NCI-H187 (cell line): ENCODE measurements at regions not wholly inside any gene's neighbourhood (a gene's known extent, or its start where the extent isn't known, plus 50 kb on each side); places are given as distances from the start of the nearest gene placed in this dataset.
"Not testable (repeated sequence)": the region's sequence is repeated elsewhere in the genome, so short reads cannot be mapped to it uniquely, and the experiment has no call there.

Experiments
- DNase-seq, 2 experiments: peaks; one replicate each; lab custom pipeline; 2025; lab: John Stamatoyannopoulos, UW

DNA sequence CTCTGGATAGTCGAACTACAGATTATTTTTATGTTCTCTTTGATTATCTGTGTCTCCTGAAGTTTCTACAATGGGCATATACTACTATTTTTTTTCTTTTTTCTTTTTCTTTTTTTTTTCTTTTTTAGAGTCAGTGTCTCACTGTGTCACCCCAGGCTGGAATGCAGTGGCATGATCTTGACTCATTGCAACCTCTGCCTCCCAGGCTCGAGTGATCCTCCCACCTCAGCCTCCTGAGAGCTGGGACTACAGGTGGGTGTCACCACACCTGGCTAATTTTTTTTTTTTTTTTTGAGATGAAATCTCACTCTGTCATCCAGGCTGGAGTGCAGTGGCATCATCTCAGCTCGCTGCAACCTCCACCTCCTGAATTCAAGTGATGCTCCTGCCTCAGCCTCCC is 250.7 kb upstream of the KAZN start:
- DNase-seq, result no peak

DNA sequence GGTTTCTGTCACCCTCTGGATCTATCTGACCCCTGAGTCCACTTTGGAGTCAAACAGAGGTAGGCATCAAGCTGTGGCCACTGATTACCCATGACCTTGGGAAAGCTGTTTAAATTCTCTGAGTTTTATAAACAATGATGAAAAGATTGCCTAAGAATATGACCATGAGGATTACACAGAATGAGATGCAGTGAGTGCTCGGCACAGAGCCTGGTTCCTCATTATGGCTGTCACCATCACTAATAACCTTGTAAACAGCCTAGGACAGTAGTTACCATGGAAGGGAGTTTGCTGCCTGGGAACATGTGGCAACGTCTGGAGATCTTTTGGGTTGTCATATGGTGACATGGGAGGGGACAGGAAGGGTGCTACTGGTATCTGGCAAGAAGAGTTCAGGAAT is 248.3 kb upstream of the KAZN start:
- no peak for DNase-seq

GRCh38 chr1:14352897-14353296 is 245.6 kb upstream of the KAZN start:
- no peak for DNase-seq

DNA sequence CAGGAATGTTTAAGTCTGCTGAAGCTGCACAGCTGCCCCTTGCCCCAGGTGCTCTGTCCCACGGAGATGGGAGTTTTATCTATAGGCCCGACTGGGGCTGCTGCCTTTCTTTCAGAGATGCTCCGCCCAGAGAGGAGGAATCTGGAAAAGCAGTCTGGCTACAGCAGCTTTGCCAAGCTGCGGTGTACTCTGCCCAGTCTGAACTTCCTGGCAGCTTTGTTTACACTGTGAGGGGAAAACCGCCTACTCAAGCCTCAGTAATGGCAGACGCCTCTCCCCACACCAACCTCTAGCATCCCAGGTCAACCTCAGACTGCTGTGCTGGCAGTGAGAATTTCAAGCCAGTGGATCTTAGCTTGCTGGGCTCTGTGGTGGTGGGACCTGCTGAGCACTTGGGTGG is 237.5 kb upstream of the KAZN start:
- DNase-seq, result not testable (repeated sequence)

GRCh38 chr1:14362331-14362730 is 236.2 kb upstream of the KAZN start:
- no peak for DNase-seq

DNA sequence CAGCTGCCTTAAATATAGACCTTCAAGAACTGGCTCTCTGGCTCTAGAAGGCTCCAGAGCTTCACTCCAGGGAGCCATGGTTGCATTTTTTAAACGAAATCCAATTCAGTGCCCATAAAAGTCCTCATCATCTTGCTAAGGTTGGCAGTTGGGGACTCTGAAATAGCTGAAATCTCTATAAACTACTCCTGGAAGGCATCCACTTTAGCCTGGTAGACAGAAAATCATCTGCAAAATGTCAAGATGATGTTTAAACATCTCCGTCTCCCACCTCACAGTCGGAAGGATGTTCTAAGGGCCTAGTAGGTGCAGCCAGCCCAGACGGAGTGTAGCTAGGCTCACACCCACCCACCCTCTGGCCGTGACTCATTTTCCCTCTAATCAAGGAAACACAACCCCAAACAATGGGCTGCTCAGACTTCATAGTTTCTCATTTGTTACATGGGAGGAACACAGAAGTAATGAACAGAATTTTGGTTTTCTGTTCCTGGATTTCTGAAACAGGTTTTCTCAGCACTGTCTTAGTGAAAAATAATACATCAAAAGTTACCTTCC is 235.4 kb upstream of the KAZN start:
- no peak for DNase-seq

GRCh38 chr1:14363707-14364413 is 234.6 kb upstream of the KAZN start:
- DNase-seq, result no peak

DNA sequence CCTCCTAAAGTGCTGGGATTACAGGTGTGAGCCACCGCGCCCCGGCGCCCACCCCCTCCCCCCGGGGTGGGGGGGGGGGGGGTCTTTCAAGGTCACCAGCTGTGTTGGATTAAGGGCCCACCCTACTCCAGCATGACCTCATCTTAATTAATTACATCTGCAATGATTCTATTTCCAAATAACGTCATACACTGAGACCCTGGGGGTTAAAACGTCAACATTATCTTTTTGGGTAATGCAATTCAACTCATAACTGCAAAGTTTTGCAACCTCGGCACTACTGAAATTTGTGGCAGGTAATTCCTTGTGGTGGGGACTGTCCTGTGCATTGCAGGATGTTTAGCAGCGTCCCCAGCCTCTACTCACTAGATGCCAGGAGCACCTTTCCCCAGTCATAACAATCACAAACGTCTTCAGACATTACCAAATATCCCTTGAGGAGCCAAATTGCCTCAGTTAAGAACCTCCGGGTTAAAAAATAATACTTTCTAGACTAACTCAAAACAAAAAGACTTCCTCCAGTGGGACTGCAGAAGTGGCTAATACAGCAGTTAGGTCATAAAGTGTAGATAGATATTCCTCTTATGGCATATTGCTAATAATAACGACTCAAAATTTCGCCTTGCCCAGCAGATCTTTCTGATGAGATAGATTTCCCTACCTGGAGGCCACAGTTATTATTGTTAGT is 233.0 kb upstream of the KAZN start:
- no peak for DNase-seq

DNA sequence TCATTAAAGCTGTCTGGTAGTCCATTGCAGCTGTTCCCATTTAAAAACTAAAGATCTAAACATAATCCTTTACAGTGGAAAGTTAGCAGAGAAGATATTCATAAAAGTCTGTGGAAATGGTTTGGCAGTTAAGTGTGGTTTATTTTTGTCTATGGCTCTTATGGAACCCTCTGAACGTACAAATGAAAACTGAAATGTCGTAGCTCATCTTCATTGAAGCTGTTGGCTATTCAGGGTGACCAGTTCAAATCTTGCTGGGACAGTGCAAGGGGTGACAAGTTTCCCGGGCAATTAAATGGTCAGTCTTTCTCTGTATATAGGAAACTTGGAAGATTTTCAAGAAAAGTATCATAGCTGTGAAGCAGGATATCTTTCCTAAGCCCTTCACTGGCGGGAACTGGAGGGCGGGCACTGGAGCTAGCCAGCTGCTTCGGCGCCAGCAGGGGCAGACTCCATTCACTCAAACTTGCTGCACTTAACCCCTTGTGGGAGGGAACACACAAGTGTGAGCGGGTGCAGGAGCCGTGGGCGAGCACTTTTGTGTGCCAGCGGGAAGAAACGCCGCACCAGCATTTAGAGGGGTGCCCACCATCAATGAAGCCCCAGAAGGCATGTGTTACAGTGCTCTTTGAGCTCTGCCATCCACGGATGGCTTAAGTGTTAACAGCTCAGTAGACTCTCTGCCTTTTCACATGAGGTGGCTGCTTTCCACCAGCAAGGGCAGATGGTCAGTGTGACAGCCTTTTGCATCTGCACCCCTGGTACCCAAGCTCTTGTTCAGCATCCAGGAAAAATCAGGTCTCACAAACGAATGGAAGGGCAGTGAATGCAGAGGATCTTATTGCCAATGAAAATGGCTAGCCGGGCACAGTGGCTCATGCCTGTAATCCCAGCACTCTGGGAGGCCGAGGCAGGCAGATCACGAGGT is 232.1 kb upstream of the KAZN start:
- no peak for DNase-seq

- DNase-seq, result no peak
Measured at GRCh38 chr1:14367451-14367850, 231.0 kb upstream of the KAZN start.

- no peak for DNase-seq
Measured at GRCh38 chr1:14369526-14370213, 228.8 kb upstream of the KAZN start.

GRCh38 chr1:14371771-14372497 is 226.6 kb upstream of the KAZN start:
- DNase-seq, result no peak

GRCh38 chr1:14372526-14372925 is 226.0 kb upstream of the KAZN start:
- no peak for DNase-seq

DNA sequence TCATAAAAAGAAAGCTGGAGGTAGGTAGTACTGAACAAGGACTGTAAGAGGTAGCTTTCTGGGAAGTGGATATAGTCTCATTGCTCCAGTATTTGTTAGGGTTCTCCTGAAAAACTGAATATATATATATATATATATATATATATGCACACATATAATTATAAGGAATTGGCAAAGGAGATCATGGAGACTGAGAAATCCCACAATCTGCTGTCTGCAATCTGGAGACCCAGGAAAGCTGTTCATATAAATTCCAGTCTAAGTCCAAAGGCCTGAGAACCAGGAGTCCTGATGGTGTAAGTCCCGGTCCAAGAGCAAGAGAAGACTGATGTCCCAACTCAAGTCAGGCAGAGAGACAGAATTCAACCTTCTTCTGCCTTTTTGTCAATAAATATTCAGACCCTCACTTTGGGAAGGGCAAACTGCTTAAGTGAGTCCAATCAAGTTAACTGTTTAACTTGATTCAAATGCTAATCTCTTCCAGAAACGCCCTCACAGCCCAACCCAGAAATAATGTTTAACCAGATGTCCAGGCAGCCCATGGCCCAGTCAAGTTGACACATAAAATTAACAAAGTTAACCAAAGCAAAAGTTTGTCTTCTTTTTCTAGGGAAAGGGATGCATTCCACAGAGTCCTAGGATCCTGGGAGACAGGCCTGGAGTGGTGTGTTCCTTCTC is 225.3 kb upstream of the KAZN start:
- no peak for DNase-seq

- no peak for DNase-seq
Measured at GRCh38 chr1:14375226-14375625, 223.3 kb upstream of the KAZN start.

- no peak for DNase-seq
Measured at GRCh38 chr1:14377386-14377785, 221.1 kb upstream of the KAZN start.

DNA sequence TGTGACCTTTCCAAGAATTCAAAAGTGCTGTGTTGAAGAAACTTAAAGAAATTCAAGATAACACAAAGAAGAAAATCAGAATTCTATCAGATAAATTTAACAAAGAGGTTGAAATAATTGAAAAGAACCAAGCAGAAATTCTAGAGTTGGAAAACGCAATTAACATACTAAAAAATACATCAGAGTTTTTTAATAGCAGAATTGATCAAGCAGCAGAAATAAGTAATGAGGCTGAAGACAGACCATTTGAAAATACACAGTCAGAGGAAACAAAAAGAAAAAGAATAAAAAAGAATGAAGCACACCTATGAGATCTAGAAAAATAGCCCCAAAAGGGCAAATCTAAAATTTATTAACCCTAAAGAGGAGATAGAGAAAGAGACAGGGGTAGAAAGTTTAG is 218.1 kb upstream of the KAZN start:
- no peak for DNase-seq

DNA sequence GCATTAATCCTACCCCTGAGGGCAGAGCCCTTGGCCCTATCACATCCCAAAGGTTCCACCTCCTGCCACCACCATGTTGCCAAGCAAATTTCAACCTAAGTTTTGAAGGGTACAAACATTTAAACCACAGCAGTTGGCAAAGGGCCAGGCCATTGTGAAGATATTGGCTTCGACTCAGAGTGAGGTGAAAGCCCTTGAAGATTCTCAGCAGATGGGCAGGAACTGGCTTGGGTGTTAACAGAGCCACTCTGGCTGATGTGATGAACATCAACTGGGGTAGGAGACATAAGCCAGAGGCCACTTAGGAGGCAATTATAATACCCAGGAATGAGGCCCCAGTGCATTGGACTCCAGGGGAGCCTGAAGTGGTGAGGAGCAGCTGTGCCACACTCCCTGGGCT is 207.7 kb upstream of the KAZN start:
- no peak for DNase-seq

DNA sequence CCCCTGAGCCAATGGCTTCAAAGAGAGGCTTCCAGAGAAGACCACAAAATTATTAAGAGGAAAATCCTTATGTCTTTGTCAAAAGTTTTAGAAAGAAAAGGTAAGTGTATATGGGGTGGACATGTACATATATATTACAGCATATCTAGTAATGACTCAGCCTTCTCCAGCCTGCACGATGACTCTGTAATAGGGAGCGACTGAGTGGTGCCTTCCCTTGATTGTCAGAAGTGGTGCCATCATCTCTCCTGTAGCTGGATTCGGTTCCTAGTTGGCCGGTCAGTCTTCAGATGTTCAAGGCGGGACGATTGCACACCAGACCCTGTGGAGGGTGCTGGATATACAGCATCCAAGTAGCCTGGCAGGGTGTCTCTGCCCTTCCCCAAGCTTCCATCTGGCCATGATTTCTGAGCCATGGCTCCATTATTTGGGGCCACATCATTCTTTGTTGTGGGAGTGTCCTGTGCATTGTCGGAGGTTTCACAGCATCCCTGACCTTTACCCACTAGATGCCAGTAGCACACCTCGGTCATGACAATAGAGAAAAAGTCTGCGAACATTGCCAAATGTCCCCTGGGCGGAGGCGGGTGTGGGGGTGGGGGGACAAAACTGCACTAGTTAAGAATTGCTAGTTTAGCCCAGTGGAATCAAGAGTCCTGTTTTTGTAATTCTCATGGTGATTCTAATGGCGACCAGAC is 206.2 kb upstream of the KAZN start:
- no peak for DNase-seq

DNA sequence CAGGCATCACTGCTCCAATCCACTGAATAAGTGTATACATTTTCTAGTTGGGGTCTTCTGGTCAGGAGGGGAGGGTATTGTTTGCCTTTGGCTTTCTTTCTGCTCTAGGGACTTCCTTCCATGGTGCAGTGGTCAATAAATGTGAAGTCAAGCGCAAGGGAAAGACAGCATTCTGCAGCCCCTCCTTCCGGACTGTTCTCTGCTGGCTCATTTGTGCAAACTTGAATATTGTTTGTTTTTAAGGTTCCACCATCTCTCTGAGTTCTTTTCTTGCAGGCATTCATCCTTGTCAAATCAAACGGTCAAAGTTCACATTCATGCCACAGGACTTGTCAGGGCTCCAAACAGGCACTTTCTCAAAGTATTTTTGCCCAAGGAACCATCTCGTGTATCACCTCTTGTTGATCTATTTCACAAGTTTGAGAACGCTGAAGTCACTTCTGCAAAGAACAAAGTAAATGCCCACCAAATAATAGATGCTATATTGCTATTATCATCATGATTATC is 205.6 kb upstream of the KAZN start:
- no peak for DNase-seq
